Neutrophil (primary cell): ENCODE measurements at regions not wholly inside any gene's neighbourhood (a gene's known extent, or its start where the extent isn't known, plus 50 kb on each side); places are given as distances from the start of the nearest gene placed in this dataset.

Source experiments
- H3K27ac ChIP-seq: fragments of 200-600 bp; sonication (generic); 2 replicates; pipeline ENCODE4 v1.5.1; 2016; ENCODE audit warnings: mild to moderate bottlenecking, moderate library complexity
- H3K27me3 ChIP-seq: fragments of 200-600 bp; sonication (generic); 2 replicates; pipeline ENCODE4 v1.6.0; 2016; ENCODE audit warnings: mild to moderate bottlenecking
- H3K36me3 ChIP-seq: fragments of 200-600 bp; sonication (generic); 2 replicates; pipeline ENCODE4 v1.5.1; 2017
- H3K4me1 ChIP-seq, 2 experiments: fragments of 200-600 bp in 1 of 2; sonication (generic) in 1 of 2; 1 replicate in 1 of 2; 2 replicates in 1 of 2; pipeline versions ENCODE4 v1.5.1 to v1.6.1; 2013 to 2016; ENCODE audit warnings: low read depth in 1 of 2, low read length in 1 of 2, mild to moderate bottlenecking in 1 of 2, moderate library complexity in 1 of 2; ENCODE audit not compliant: control insufficient read depth in 1 of 2, insufficient read depth in 1 of 2
- H3K4me3 ChIP-seq, 2 experiments: fragments of 200-600 bp in 1 of 2; sonication (generic) in 1 of 2; 1 replicate in 1 of 2; 2 replicates in 1 of 2; pipeline ENCODE4 v1.5.1; 2013 to 2016; ENCODE audit warnings: low read depth in 1 of 2, low read length in 1 of 2, mild to moderate bottlenecking in 1 of 2, moderate library complexity in 1 of 2
- H3K9me3 ChIP-seq: fragments of 200-600 bp; sonication (generic); 2 replicates; pipeline ENCODE4 v1.5.1; 2016
- CTCF ChIP-seq: fragments of 200-600 bp; sonication (generic); IDR thresholded peaks from 2 replicates; pipeline ENCODE4 v1.5.1; 2016; ENCODE audit warnings: antibody characterized with exemption

GRCh38 chr4:111519683-111520082 lies 625.6 kb upstream of the FAM241A start:
- H3K36me3 ChIP-seq, result no peaks in the 10 kb centered on the region
- no peaks in the 10 kb centered on the region for H3K9me3 ChIP-seq
- H3K27me3 ChIP-seq, result no peaks in the 10 kb centered on the region
- H3K4me1 ChIP-seq, result no peaks in the 10 kb centered on the region
- H3K4me3 ChIP-seq, result no peak overlapping the region
- no peak overlapping the region for H3K27ac ChIP-seq
- TF ChIP-seq CTCF, result no peak

- no peak for TF ChIP-seq CTCF
- no peaks in the 10 kb centered on the region for H3K9me3 ChIP-seq
Observed at GRCh38 chr4:111530446-111530845, 614.8 kb upstream of the FAM241A start.

GRCh38 chr4:111535792-111536191 lies 609.5 kb upstream of the FAM241A start:
- no peak for TF ChIP-seq CTCF
- Histone ChIP-seq H3K27ac (no peak overlapping the region), H3K9me3 (no peaks in the 10 kb centered on the region)

More at GRCh38 chr4:111530446-111530845, 614.8 kb upstream of the FAM241A start:
- H3K4me1 ChIP-seq, result no peaks in the 10 kb centered on the region
- H3K4me3 ChIP-seq, result no peak overlapping the region
- H3K36me3 ChIP-seq, result no peaks in the 10 kb centered on the region
- H3K27ac ChIP-seq, result no peak overlapping the region
- H3K27me3 ChIP-seq, result no peaks in the 10 kb centered on the region

GRCh38 chr4:111537165-111537564 lies 608.1 kb upstream of the FAM241A start:
- TF ChIP-seq CTCF, result no peak
- Histone ChIP-seq H3K4me3 (no peak overlapping the region), H3K9me3 (no peaks in the 10 kb centered on the region)

More at GRCh38 chr4:111535792-111536191, 609.5 kb upstream of the FAM241A start:
- no peaks in the 10 kb centered on the region for H3K27me3 ChIP-seq
- no peaks in the 10 kb centered on the region for H3K36me3 ChIP-seq
- H3K4me3 ChIP-seq, result no peak overlapping the region
- no peaks in the 10 kb centered on the region for H3K4me1 ChIP-seq

DNA sequence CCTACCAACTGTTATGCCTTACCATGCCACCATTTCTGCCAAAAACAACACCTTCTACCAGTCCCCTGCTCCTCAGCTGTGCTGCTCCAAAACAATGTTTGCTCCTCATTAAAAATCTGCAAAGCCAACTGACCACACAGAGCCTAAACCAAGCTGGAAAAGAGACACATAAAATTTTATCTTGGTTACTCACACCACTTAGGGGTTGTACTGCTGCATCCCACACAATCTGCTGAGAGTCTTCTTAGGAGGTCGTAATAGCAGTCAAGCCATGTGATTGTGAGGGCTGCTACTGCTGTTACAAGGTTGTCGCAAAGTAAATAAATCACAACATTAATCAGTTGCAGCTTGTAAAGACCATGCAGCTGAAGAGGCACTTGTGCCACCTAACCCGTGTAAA lies 607.4 kb upstream of the FAM241A start:
- no peaks in the 10 kb centered on the region for H3K4me1 ChIP-seq
- no peak overlapping the region for H3K27ac ChIP-seq
- H3K4me3 ChIP-seq, result no peak overlapping the region
- H3K9me3 ChIP-seq, result no peaks in the 10 kb centered on the region
- no peak for TF ChIP-seq CTCF
- no peaks in the 10 kb centered on the region for H3K36me3 ChIP-seq
- no peaks in the 10 kb centered on the region for H3K27me3 ChIP-seq

More at GRCh38 chr4:111537165-111537564, 608.1 kb upstream of the FAM241A start:
- Histone ChIP-seq H3K36me3 (no peaks in the 10 kb centered on the region), H3K27ac (no peak overlapping the region), H3K4me1 (no peaks in the 10 kb centered on the region), H3K27me3 (no peaks in the 10 kb centered on the region)

GRCh38 chr4:111540671-111541070 lies 604.6 kb upstream of the FAM241A start:
- H3K4me3 ChIP-seq, result no peak overlapping the region
- no peaks in the 10 kb centered on the region for H3K36me3 ChIP-seq

More at GRCh38 chr4:111540671-111541070, 604.6 kb upstream of the FAM241A start:
- Histone ChIP-seq H3K27ac (no peak overlapping the region), H3K27me3 (no peaks in the 10 kb centered on the region), H3K9me3 (no peaks in the 10 kb centered on the region), H3K4me1 (no peaks in the 10 kb centered on the region)
- no peak for TF ChIP-seq CTCF
